SH-SY5Y (cell line): ENCODE measurements at regions not wholly inside any gene's neighbourhood (a gene's known extent, or its start where the extent isn't known, plus 50 kb on each side); places are given as distances from the start of the nearest gene placed in this dataset.

ENCODE experiments used
- GATA2 ChIP-seq: IDR thresholded peaks from 2 replicates; pipeline ENCODE4 v1.6.1; 2011; ENCODE audit warnings: mild to moderate bottlenecking, low read depth, low read length
- GATA3 ChIP-seq: IDR thresholded peaks from 2 replicates; pipeline ENCODE4 v1.6.1; 2011; ENCODE audit warnings: low read depth, mild to moderate bottlenecking, low read length, moderate library complexity

DNA sequence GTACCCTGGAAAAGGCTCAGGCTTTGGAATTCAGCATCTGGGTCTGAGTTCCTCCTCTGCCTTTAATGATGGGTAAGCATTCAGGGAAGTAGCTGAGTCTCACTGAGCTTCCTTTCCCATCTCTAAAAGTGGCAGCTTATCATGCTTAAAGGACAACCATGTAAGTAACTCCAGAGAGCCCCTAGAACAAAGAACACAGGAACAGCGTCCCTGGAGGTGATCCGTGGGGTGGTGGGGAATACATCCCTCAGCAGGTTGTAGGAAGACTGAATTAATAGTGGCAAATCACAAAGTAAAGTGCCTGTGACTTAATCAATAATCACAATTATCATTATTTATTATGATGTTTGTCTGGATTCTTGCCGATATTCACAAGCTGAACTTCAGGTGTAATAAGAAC lies 114.7 kb upstream of the ISX start:
- no peak for TF ChIP-seq GATA2
- TF ChIP-seq GATA3: no peak
